Endothelial cell of umbilical vein (primary cell): ENCODE measurements at regions not wholly inside any gene's neighbourhood (a gene's known extent, or its start where the extent isn't known, plus 50 kb on each side); places are given as distances from the start of the nearest gene placed in this dataset.

Experiments used
- BruUV-seq: library from RNA; stranded (reverse); fragments of 400-500 nt; replicated peaks from 2 replicates; lab custom pipeline; 2021; lab: Mats Ljungman, UMichigan
- CTCF ChIA-PET: fragments of 300-600, 350-600 bp; sonication (Branson Sonifier 250); formaldehyde crosslinking; loops from one replicate; lab custom pipeline; 2021; ENCODE audit warnings: antibody characterized with exemption, inconsistent platforms; lab: Charles Lee
- POLR2A ChIA-PET: fragments of 300-600, 350-600 bp; sonication (Branson Sonifier 250); formaldehyde crosslinking; loops from one replicate; lab custom pipeline; 2021; ENCODE audit warnings: antibody characterized with exemption, inconsistent platforms; lab: Charles Lee
- DNase-seq: peaks from one replicate; pipeline ENCODE4 v3.0.0-alpha.2; 2011; ENCODE audit warnings: low read depth, low spot score
- FAIRE-seq: peaks from 2 replicates; lab custom pipeline; 2011; peaks lifted over from hg19 to GRCh38; lab: Jason Lieb, UNC
- H2AFZ ChIP-seq: 2 replicates; pipeline ENCODE4 v1.6.0; 2012; ENCODE audit warnings: low read depth, low read length, control low read depth, inconsistent platforms
- H3K27ac ChIP-seq: 2 replicates; pipeline ENCODE4 v1.5.1; 2011; ENCODE audit warnings: low read depth, mild to moderate bottlenecking, control low read depth, low read length, moderate library complexity; ENCODE audit not compliant: insufficient read depth
- H3K27me3 ChIP-seq, 2 experiments: 2 replicates each; pipeline versions ENCODE4 v1.6.0 to v1.6.1; 2011; ENCODE audit warnings: low read length in 2 of 2, mixed read lengths in 1 of 2; ENCODE audit not compliant: control insufficient read depth in 2 of 2, insufficient read depth in 2 of 2
- H3K36me3 ChIP-seq, 2 experiments: 2 replicates in 1 of 2; 3 replicates in 1 of 2; pipeline ENCODE4 v1.5.1; 2011; ENCODE audit warnings: low read length in 2 of 2, mild to moderate bottlenecking in 1 of 2, moderate library complexity in 1 of 2; ENCODE audit not compliant: control insufficient read depth in 2 of 2, insufficient read depth in 2 of 2; ENCODE audit errors: extremely low read depth in 1 of 2
- H3K4me1 ChIP-seq: 3 replicates; pipeline ENCODE4 v1.5.1; 2011; ENCODE audit warnings: mild to moderate bottlenecking, low read length; ENCODE audit not compliant: control insufficient read depth, insufficient read depth; ENCODE audit errors: extremely low read depth
- H3K4me2 ChIP-seq: 2 replicates; pipeline ENCODE4 v1.6.1; 2011; ENCODE audit warnings: low read length, control low read depth, mixed read lengths; ENCODE audit not compliant: insufficient read depth
- H3K4me3 ChIP-seq, 3 experiments: fragments of 200-600 bp in 1 of 3; sonication (generic), shearing (Covaris generic) in 1 of 3; replicated peaks in 1 of 3; 2 replicates each; pipeline ENCODE4 v1.5.1; 2011 to 2016; ENCODE audit warnings: control low read depth in 3 of 3, low read length in 3 of 3, mild to moderate bottlenecking in 2 of 3, inconsistent platforms in 1 of 3, low read depth in 1 of 3, moderate library complexity in 1 of 3; ENCODE audit not compliant: insufficient read depth in 1 of 3
- H3K79me2 ChIP-seq: 2 replicates; pipeline ENCODE4 v1.6.0; 2012; ENCODE audit warnings: low read length, inconsistent platforms; ENCODE audit not compliant: control insufficient read depth, insufficient read depth
- H3K9ac ChIP-seq: replicated peaks from 2 replicates; pipeline ENCODE3; 2011; ENCODE audit warnings: low read length, control low read depth; ENCODE audit not compliant: insufficient read depth; ENCODE audit errors: extremely low read depth
- H3K9me1 ChIP-seq: replicated peaks from 3 replicates; pipeline ENCODE4 v1.6.0; 2011; ENCODE audit warnings: mild to moderate bottlenecking, low read length; ENCODE audit not compliant: control insufficient read depth, insufficient read depth; ENCODE audit errors: extremely low read depth
- H3K9me3 ChIP-seq: replicated peaks from 2 replicates; pipeline ENCODE4 v1.5.1; 2012; ENCODE audit warnings: low read length, inconsistent platforms; ENCODE audit not compliant: control insufficient read depth, insufficient read depth
- H4K20me1 ChIP-seq: replicated peaks from 2 replicates; pipeline ENCODE3; 2011; ENCODE audit warnings: mild to moderate bottlenecking, low read length; ENCODE audit not compliant: control insufficient read depth, insufficient read depth; ENCODE audit errors: extremely low read depth
- CTCF ChIP-seq, 2 donors: IDR thresholded peaks; 1 replicate in 1 of 2; 2 replicates in 1 of 2; pipeline ENCODE4 v1.5.1; 2011; ENCODE audit warnings: low read length in 2 of 2, mild to moderate bottlenecking in 2 of 2, moderate library complexity in 2 of 2, control low read depth in 1 of 2, inconsistent platforms in 1 of 2, low read depth in 1 of 2; ENCODE audit not compliant: insufficient read depth in 1 of 2; ENCODE audit errors: extremely low read depth in 1 of 2
- EZH2 ChIP-seq: IDR thresholded peaks from 2 replicates; pipeline ENCODE4 v1.6.1; 2012; ENCODE audit warnings: borderline replicate concordance, low read depth, mild to moderate bottlenecking, moderate library complexity, low read length, inconsistent platforms; ENCODE audit not compliant: severe bottlenecking
- FOS ChIP-seq: IDR thresholded peaks from 2 replicates; pipeline ENCODE4 v1.6.1; 2011; ENCODE audit warnings: mild to moderate bottlenecking, low read length, moderate library complexity, borderline replicate concordance; ENCODE audit not compliant: insufficient read depth
- GATA2 ChIP-seq: IDR thresholded peaks from 2 replicates; pipeline ENCODE4 v1.7.0; 2011; ENCODE audit warnings: low read depth, mild to moderate bottlenecking, moderate library complexity, mixed read lengths, low read length; ENCODE audit not compliant: insufficient read length, insufficient read depth
- JUN ChIP-seq: IDR thresholded peaks from 2 replicates; pipeline ENCODE4 v1.6.1; 2011; ENCODE audit warnings: borderline replicate concordance, low read depth; ENCODE audit not compliant: insufficient read length, insufficient read depth
- MAX ChIP-seq: IDR thresholded peaks from 2 replicates; pipeline ENCODE4 v1.6.1; 2011; ENCODE audit not compliant: insufficient read depth, insufficient read length
- MYC ChIP-seq: IDR thresholded peaks from one replicate; pipeline ENCODE4 v1.6.1; 2011; ENCODE audit warnings: mild to moderate bottlenecking, low read depth, low read length
- POLR2A ChIP-seq: IDR thresholded peaks from 2 replicates; pipeline ENCODE4 v1.6.1; 2012; ENCODE audit warnings: low read depth, mild to moderate bottlenecking, control low read depth, low read length
- POLR2AphosphoS5 ChIP-seq: IDR thresholded peaks from 2 replicates; pipeline ENCODE4 v1.6.1; 2012; ENCODE audit warnings: low read depth, mild to moderate bottlenecking, control low read depth, low read length, moderate library complexity; ENCODE audit not compliant: insufficient read depth
- dilution Hi-C: fragments of 300-500 bp; cut with MboI; formaldehyde crosslinking; loops from one replicate; pipeline ENCODE4 v1.15.0; 2019; ENCODE audit warnings: low sequenced_read_pairs; ENCODE audit not compliant: extremely low pct_ligation_motif_present
- intact Hi-C: fragments of 100-400 bp; cut with micrococcal nuclease; formaldehyde crosslinking; loops from one replicate; pipeline ENCODE4 v1.10.0; 2022

- CTCF ChIA-PET: no interaction called here
- no peaks in the 10 kb centered on the region for H3K9me1 ChIP-seq
- no peak overlapping the region for H3K4me2 ChIP-seq
- dilution Hi-C loops: no loop called here
- H3K9ac ChIP-seq: no peak overlapping the region
- no peak for DNase-seq
- H4K20me1 ChIP-seq: no peaks in the 10 kb centered on the region
- no peak for FAIRE-seq
- intact Hi-C loops: no loop called here
- no TSS peak for BruUV-seq
- no peak for TF ChIP-seq EZH2
- no peak for TF ChIP-seq GATA2
- no peak for TF ChIP-seq JUN
- no peak for TF ChIP-seq MYC
- no peak for TF ChIP-seq MAX
- no peak for TF ChIP-seq POLR2A
- no peak for TF ChIP-seq FOS
- TF ChIP-seq POLR2AphosphoS5: no peak
- TF ChIP-seq CTCF (IDR thresholded peaks at IDR 0.05; ENCODE audit: extremely low read depth in 1 of 2, insufficient read depth in 1 of 2, low read depth in 1 of 2, low read length in 2 of 2): no peak
- H3K9me3 ChIP-seq: no peaks in the 10 kb centered on the region
- POLR2A ChIA-PET: no interaction called here
- H3K4me3 ChIP-seq: no peak overlapping the region
- H3K27ac ChIP-seq: no peak overlapping the region
- H3K36me3 ChIP-seq: no peaks in the 10 kb centered on the region
- no peaks in the 10 kb centered on the region for H3K79me2 ChIP-seq
- no peak overlapping the region for H2AFZ ChIP-seq
- no peaks in the 10 kb centered on the region for H3K27me3 ChIP-seq
- no peaks in the 10 kb centered on the region for H3K4me1 ChIP-seq
Observed at GRCh38 chr1:239944666-239945065, 147.0 kb upstream of the FMN2 start.
